ENCODE measurements at regions not wholly inside any gene's neighbourhood (a gene's known extent, or its start where the extent isn't known, plus 50 kb on each side); places are given as distances from the start of the nearest gene placed in this dataset.

- Histone ChIP-seq H4K20me1 (replicated peaks; ENCODE audit: control insufficient read depth, insufficient read depth, low read length) (no peaks in the 10 kb centered on the region; the same call in 1 of the 2 replicates), H3K4me3 (no peak overlapping the region), H3K27ac (ENCODE audit: extremely low read depth, low read depth, low read length) (no peak overlapping the region), H3K4me2 (ENCODE audit: insufficient read depth, low read length) (no peak overlapping the region), H3K79me2 (ENCODE audit: control insufficient read depth, insufficient read depth, low read length) (no peaks in the 10 kb centered on the region), H3K27me3 (ENCODE audit: control insufficient read depth in 2 of 2, insufficient read depth in 2 of 2, low read length in 2 of 2) (peaks cover 0 to 8% of the 10 kb centered on the region in 2 experiments; a peak in 1 of 5 replicates), H2AFZ (ENCODE audit: low read depth, low read length) (no peak overlapping the region), H3K9me1 (ENCODE audit: control insufficient read depth, insufficient read depth, low read length) (no peaks in the 10 kb centered on the region), H3K9me3 (replicated peaks; ENCODE audit: control insufficient read depth, insufficient read depth, low read depth, low read length) (no peaks in the 10 kb centered on the region), H3K9ac (ENCODE audit: insufficient read depth in 1 of 2, low read depth in 2 of 2, low read length in 2 of 2) (no peak overlapping the region), H3K36me3 (ENCODE audit: control insufficient read depth, insufficient read depth, low read length) (no peaks in the 10 kb centered on the region), H3K4me1 (replicated peaks in 1 of 2; ENCODE audit: control insufficient read depth in 2 of 2, insufficient read depth in 2 of 2, low read length in 2 of 2) (no peaks in the 10 kb centered on the region; a peak in 1 of 5 replicates)
- WGBS (ENCODE audit: insufficient coverage, low coverage, missing lambda C conversion rate) = 2% methylated on average over 9 of the region's 9 CpGs
- CTCF ChIA-PET (ENCODE audit: low intra/inter-chr PET ratio) = no interaction called here
- POLR2A ChIA-PET = no interaction called here
- TF ChIP-seq RBM25 (IDR thresholded peaks at IDR 0.05; ENCODE audit: low read depth, low read length, severe bottlenecking) (peak; percentile 76), ZNF274 (IDR thresholded peaks at IDR 0.05; ENCODE audit: borderline replicate concordance, low read depth, low read length) (no peak)
- BruUV-seq (replicated peaks) = no TSS peak
- FAIRE-seq (no peak), DNase-seq (ENCODE audit: extremely low read depth in 1 of 4, low spot score in 3 of 4) (no peak), ATAC-seq (no peak)
- intact Hi-C loops (cut with micrococcal nuclease) (no loop called here), in situ Hi-C loops (cut with MboI) (no loop called here)
These were observed 215.3 kb downstream of the BARX2 start for GRCh38 chr11:129590753-129591475.

- 0% methylated on average over 2 of the region's 2 CpGs for WGBS (ENCODE audit: insufficient coverage, low coverage, missing lambda C conversion rate)
- BruUV-seq (replicated peaks) = no TSS peak
- CTCF ChIA-PET (ENCODE audit: low intra/inter-chr PET ratio) = no interaction called here
- Histone ChIP-seq H2AFZ (ENCODE audit: low read depth, low read length) (no peak overlapping the region), H3K4me1 (replicated peaks in 1 of 2; ENCODE audit: control insufficient read depth in 2 of 2, insufficient read depth in 2 of 2, low read length in 2 of 2) (no peaks in the 10 kb centered on the region; a peak in 1 of 5 replicates), H3K27ac (ENCODE audit: extremely low read depth, low read depth, low read length) (no peak overlapping the region), H4K20me1 (replicated peaks; ENCODE audit: control insufficient read depth, insufficient read depth, low read length) (no peaks in the 10 kb centered on the region; the same call in 1 of the 2 replicates), H3K4me2 (ENCODE audit: insufficient read depth, low read length) (no peak overlapping the region), H3K9ac (ENCODE audit: insufficient read depth in 1 of 2, low read depth in 2 of 2, low read length in 2 of 2) (no peak overlapping the region), H3K4me3 (no peak overlapping the region), H3K9me3 (replicated peaks; ENCODE audit: control insufficient read depth, insufficient read depth, low read depth, low read length) (no peaks in the 10 kb centered on the region), H3K9me1 (ENCODE audit: control insufficient read depth, insufficient read depth, low read length) (no peaks in the 10 kb centered on the region), H3K27me3 (ENCODE audit: control insufficient read depth in 2 of 2, insufficient read depth in 2 of 2, low read length in 2 of 2) (peaks cover 0 to 11% of the 10 kb centered on the region in 2 experiments; a peak in 1 of 5 replicates), H3K79me2 (ENCODE audit: control insufficient read depth, insufficient read depth, low read length) (no peaks in the 10 kb centered on the region), H3K36me3 (ENCODE audit: control insufficient read depth, insufficient read depth, low read length) (no peaks in the 10 kb centered on the region)
- TF ChIP-seq ZNF785 (CRISPR knock-in tag; IDR thresholded peaks at IDR 0.05) (no peak), ZNF354B (CRISPR knock-in tag; IDR thresholded peaks at IDR 0.05) (no peak), ETV6 (IDR thresholded peaks at IDR 0.05; ENCODE audit: borderline replicate concordance in 1 of 2, low read depth in 2 of 2, low read length in 1 of 2) (no peak), ETV6 (CRISPR knock-in tag; IDR thresholded peaks at IDR 0.05; ENCODE audit: borderline replicate concordance) (no peak), HDAC3 (IDR thresholded peaks at IDR 0.05; ENCODE audit: borderline replicate concordance, partially characterized antibody) (no peak), VEZF1 (CRISPR knock-in tag; IDR thresholded peaks at IDR 0.05) (no peak), ZNF717 (CRISPR knock-in tag; IDR thresholded peaks at IDR 0.05) (no peak), ZBTB26 (CRISPR knock-in tag; IDR thresholded peaks at IDR 0.05) (no peak), ZZZ3 (IDR thresholded peaks at IDR 0.05) (no peak), HNRNPK (IDR thresholded peaks at IDR 0.05; ENCODE audit: low read depth, low read length, poor library complexity, severe bottlenecking) (no peak), PHF21A (IDR thresholded peaks at IDR 0.05; ENCODE audit: borderline replicate concordance, low read depth) (no peak)
- DNase-seq (ENCODE audit: extremely low read depth in 1 of 4, low spot score in 3 of 4) = no peak
- POLR2A ChIA-PET = no interaction called here
- in situ Hi-C loops (cut with MboI) = no loop called here
- no peak for FAIRE-seq
- intact Hi-C loops (cut with micrococcal nuclease) = no loop called here
- no peak for ATAC-seq
These were observed 215.9 kb downstream of the BARX2 start for GRCh38 chr11:129591527-129591926.

Measured in K562 (cell line).